CD8-positive, alpha-beta memory T cell (primary cell): ENCODE measurements at regions not wholly inside any gene's neighbourhood (a gene's known extent, or its start where the extent isn't known, plus 50 kb on each side); places are given as distances from the start of the nearest gene placed in this dataset.

Source experiments
- CTCF ChIA-PET: fragments of 350-600 bp; sonication (Branson Sonifier 250); formaldehyde crosslinking; loops from one replicate; lab custom pipeline; 2021; ENCODE audit warnings: antibody characterized with exemption; lab: Charles Lee
- POLR2A ChIA-PET: fragments of 350-600 bp; sonication (Branson Sonifier 250); formaldehyde crosslinking; loops from one replicate; lab custom pipeline; 2021; ENCODE audit warnings: antibody characterized with exemption; lab: Charles Lee
- DNase-seq, 5 donors: peaks; one replicate each; pipeline versions ENCODE4 v3.0.0 to v3.0.0-alpha.2; 2020 to 2022; ENCODE audit warnings: mixed read lengths in 1 of 5
- H3K27ac ChIP-seq: one replicate; pipeline ENCODE4 v1.7.0; 2013; ENCODE audit warnings: low read depth, mild to moderate bottlenecking, low read length, moderate library complexity
- H3K27me3 ChIP-seq: 2 replicates; pipeline ENCODE4 v1.7.0; 2013; ENCODE audit warnings: low read length, mild to moderate bottlenecking; ENCODE audit not compliant: insufficient read depth, poor library complexity, severe bottlenecking
- H3K36me3 ChIP-seq: 2 replicates; pipeline ENCODE4 v1.7.0; 2013; ENCODE audit warnings: mild to moderate bottlenecking, low read length, moderate library complexity; ENCODE audit not compliant: insufficient read depth
- H3K4me1 ChIP-seq: 2 replicates; pipeline ENCODE4 v1.7.0; 2013; ENCODE audit warnings: mild to moderate bottlenecking, low read length, moderate library complexity; ENCODE audit not compliant: insufficient read depth
- H3K4me3 ChIP-seq: 2 replicates; pipeline ENCODE4 v1.7.0; 2013; ENCODE audit warnings: mild to moderate bottlenecking, low read length
- H3K9me3 ChIP-seq: 2 replicates; pipeline ENCODE4 v1.7.0; 2013; ENCODE audit warnings: mild to moderate bottlenecking, low read length
- H3K27ac Mint-ChIP-seq, 8 donors: one replicate each; pipeline ENCODE4 v1.8.0; 2020 to 2021; ENCODE audit warnings: mixed read lengths in 8 of 8, mild to moderate bottlenecking in 6 of 8, inconsistent platforms in 3 of 8, moderate library complexity in 3 of 8
- H3K27me3 Mint-ChIP-seq, 2 donors: one replicate each; pipeline ENCODE4 v1.8.0; 2020 to 2021; ENCODE audit warnings: mixed read lengths in 2 of 2, mild to moderate bottlenecking in 1 of 2, moderate library complexity in 1 of 2
- H3K36me3 Mint-ChIP-seq, 3 donors: one replicate each; pipeline ENCODE4 v1.8.0; 2020 to 2021; ENCODE audit warnings: mixed read lengths in 3 of 3, inconsistent platforms in 1 of 3, mild to moderate bottlenecking in 1 of 3
- H3K4me1 Mint-ChIP-seq, 3 donors: one replicate each; pipeline ENCODE4 v1.8.0; 2020 to 2021; ENCODE audit warnings: mixed read lengths in 3 of 3, inconsistent platforms in 1 of 3, mild to moderate bottlenecking in 1 of 3
- H3K4me3 Mint-ChIP-seq, 7 donors: one replicate each; pipeline ENCODE4 v1.8.0; 2020 to 2021; ENCODE audit warnings: mixed read lengths in 7 of 7, mild to moderate bottlenecking in 6 of 7, moderate library complexity in 4 of 7, inconsistent platforms in 2 of 7
- H3K9me3 Mint-ChIP-seq, 5 donors: one replicate each; pipeline ENCODE4 v1.8.0; 2020 to 2022; ENCODE audit warnings: mixed read lengths in 5 of 5, mild to moderate bottlenecking in 3 of 5, moderate library complexity in 2 of 5, inconsistent platforms in 1 of 5

GRCh38 chr1:50358962-50359361 is 64.3 kb downstream of the DMRTA2 start:
- Histone ChIP-seq H3K4me3 (no peak overlapping the region), H3K36me3 (no peaks in the 10 kb centered on the region), H3K4me1 (no peaks in the 10 kb centered on the region), H3K9me3 (no peaks in the 10 kb centered on the region), H3K27me3 (no peaks in the 10 kb centered on the region), H3K27ac (no peak overlapping the region)
- no peak overlapping the region for H3K4me3 Mint-ChIP-seq
- peaks cover 26 to 41% of the 10 kb centered on the region in 2 donors for H3K27me3 Mint-ChIP-seq
- H3K36me3 Mint-ChIP-seq, result no peaks in the 10 kb centered on the region
- POLR2A ChIA-PET, result no interaction called here
- H3K4me1 Mint-ChIP-seq, result no peaks in the 10 kb centered on the region
- peaks cover 0 to 10% (median 2%) of the 10 kb centered on the region in 5 donors for H3K9me3 Mint-ChIP-seq
- CTCF ChIA-PET, result no interaction called here
- no peak overlapping the region for H3K27ac Mint-ChIP-seq
- no peak for DNase-seq

- Histone ChIP-seq H3K4me1 (no peaks in the 10 kb centered on the region), H3K27me3 (no peaks in the 10 kb centered on the region), H3K4me3 (no peak overlapping the region), H3K9me3 (no peaks in the 10 kb centered on the region), H3K27ac (no peak overlapping the region), H3K36me3 (no peaks in the 10 kb centered on the region)
- H3K27me3 Mint-ChIP-seq, result peaks cover 26 to 36% of the 10 kb centered on the region in 2 donors
- H3K27ac Mint-ChIP-seq, result no peak overlapping the region
- peaks cover 0 to 6% (median 2%) of the 10 kb centered on the region in 5 donors for H3K9me3 Mint-ChIP-seq
- H3K36me3 Mint-ChIP-seq, result no peaks in the 10 kb centered on the region
- DNase-seq, result no peak
- no peak overlapping the region for H3K4me3 Mint-ChIP-seq
- H3K4me1 Mint-ChIP-seq, result no peaks in the 10 kb centered on the region
- ChIA-PET POLR2A (no interaction called here), CTCF (no interaction called here)
These were observed 66.1 kb downstream of the DMRTA2 start for GRCh38 chr1:50357186-50357585.

- Histone ChIP-seq H3K27me3 (peaks cover 3% of the 10 kb centered on the region), H3K27ac (no peak overlapping the region), H3K36me3 (no peaks in the 10 kb centered on the region), H3K4me3 (no peak overlapping the region), H3K4me1 (no peaks in the 10 kb centered on the region), H3K9me3 (no peaks in the 10 kb centered on the region)
- CTCF ChIA-PET, result no interaction called here
- Mint-ChIP-seq H3K27me3 (peaks cover 19 to 37% of the 10 kb centered on the region in 2 donors), H3K9me3 (peaks cover 0 to 1% (median 0%) of the 10 kb centered on the region in 5 donors), H3K36me3 (no peaks in the 10 kb centered on the region), H3K27ac (no peak overlapping the region), H3K4me3 (no peak overlapping the region), H3K4me1 (no peaks in the 10 kb centered on the region)
- POLR2A ChIA-PET, result no interaction called here
- no peak for DNase-seq
These were observed 68.4 kb downstream of the DMRTA2 start for GRCh38 chr1:50354813-50355212.

GRCh38 chr1:50352428-50352827 is 70.8 kb downstream of the DMRTA2 start:
- H3K4me1 Mint-ChIP-seq, result peaks cover 0 to 2% (median 0%) of the 10 kb centered on the region in 3 donors
- POLR2A ChIA-PET, result no interaction called here
- no peak overlapping the region for H3K27ac Mint-ChIP-seq
- no peak for DNase-seq
- Histone ChIP-seq H3K27ac (no peak overlapping the region), H3K9me3 (no peaks in the 10 kb centered on the region), H3K4me3 (no peak overlapping the region), H3K4me1 (no peaks in the 10 kb centered on the region), H3K27me3 (peaks cover 7% of the 10 kb centered on the region), H3K36me3 (no peaks in the 10 kb centered on the region)
- no peak overlapping the region for H3K4me3 Mint-ChIP-seq
- CTCF ChIA-PET, result interaction anchor here (1.4 to 2.2 kb wide), 2 partner anchors 9 to 10 kb away, joined by 4 to 5 read pairs; no protein-coding TSS in a partner anchor
- peaks cover 14 to 38% of the 10 kb centered on the region in 2 donors for H3K27me3 Mint-ChIP-seq
- H3K9me3 Mint-ChIP-seq, result no peaks in the 10 kb centered on the region
- H3K36me3 Mint-ChIP-seq, result no peaks in the 10 kb centered on the region

GRCh38 chr1:50350868-50351267 is 72.4 kb downstream of the DMRTA2 start:
- Histone ChIP-seq H3K36me3 (no peaks in the 10 kb centered on the region), H3K27ac (no peak overlapping the region), H3K4me1 (no peaks in the 10 kb centered on the region), H3K27me3 (peaks cover 7% of the 10 kb centered on the region), H3K4me3 (no peak overlapping the region), H3K9me3 (no peaks in the 10 kb centered on the region)
- Mint-ChIP-seq H3K4me3 (no peak overlapping the region), H3K9me3 (no peaks in the 10 kb centered on the region), H3K4me1 (peaks cover 0 to 2% (median 0%) of the 10 kb centered on the region in 3 donors), H3K27ac (no peak overlapping the region), H3K27me3 (peaks cover 11 to 29% of the 10 kb centered on the region in 2 donors), H3K36me3 (no peaks in the 10 kb centered on the region)
- POLR2A ChIA-PET, result no interaction called here
- CTCF ChIA-PET, result no interaction called here
- no peak for DNase-seq

GRCh38 chr1:50350421-50350820 is 72.8 kb downstream of the DMRTA2 start:
- H3K4me1 ChIP-seq, result no peaks in the 10 kb centered on the region
- H3K4me3 ChIP-seq, result no peak overlapping the region
- H3K27me3 Mint-ChIP-seq, result peaks cover 13 to 29% of the 10 kb centered on the region in 2 donors
- no peak for DNase-seq
- no peaks in the 10 kb centered on the region for H3K36me3 ChIP-seq
- H3K4me3 Mint-ChIP-seq, result no peak overlapping the region
- ChIA-PET CTCF (no interaction called here), POLR2A (no interaction called here)
- no peak overlapping the region for H3K27ac ChIP-seq
- no peaks in the 10 kb centered on the region for H3K36me3 Mint-ChIP-seq
- peaks cover 0 to 2% (median 0%) of the 10 kb centered on the region in 5 donors for H3K9me3 Mint-ChIP-seq
- no peaks in the 10 kb centered on the region for H3K9me3 ChIP-seq
- H3K4me1 Mint-ChIP-seq, result peaks cover 0 to 2% (median 0%) of the 10 kb centered on the region in 3 donors
- H3K27me3 ChIP-seq, result peaks cover 7% of the 10 kb centered on the region
- no peak overlapping the region for H3K27ac Mint-ChIP-seq

GRCh38 chr1:50349242-50349565 is 74.0 kb downstream of the DMRTA2 start:
- H3K4me1 Mint-ChIP-seq, result peaks cover 0 to 2% (median 0%) of the 10 kb centered on the region in 3 donors

GRCh38 chr1:50348449-50349241 is 74.6 kb downstream of the DMRTA2 start:
- Mint-ChIP-seq H3K9me3 (peaks cover 0 to 3% (median 0%) of the 10 kb centered on the region in 5 donors), H3K27me3 (peaks cover 11 to 28% of the 10 kb centered on the region in 2 donors), H3K4me1 (peaks cover 0 to 2% (median 0%) of the 10 kb centered on the region in 3 donors), H3K36me3 (no peaks in the 10 kb centered on the region), H3K4me3 (no peak overlapping the region), H3K27ac (peak overlapping the region in 1 of 8 donors; percentile 29)
- no peak overlapping the region for H3K4me3 ChIP-seq
- ChIA-PET CTCF (interaction anchor here (0.6 to 0.9 kb wide), 2 partner anchors 1025 to 1671 kb away, joined by 3 to 4 read pairs; no protein-coding TSS in a partner anchor), POLR2A (no interaction called here)
- H3K9me3 ChIP-seq, result no peaks in the 10 kb centered on the region
- no peaks in the 10 kb centered on the region for H3K36me3 ChIP-seq
- DNase-seq, result peak in 3 of 5 donors; percentile 17 to 54 (median 26)
- H3K27me3 ChIP-seq, result peaks cover 7% of the 10 kb centered on the region
- H3K4me1 ChIP-seq, result no peaks in the 10 kb centered on the region
- H3K27ac ChIP-seq, result no peak overlapping the region

More at GRCh38 chr1:50349242-50349565, 74.0 kb downstream of the DMRTA2 start:
- ChIA-PET CTCF (no interaction called here), POLR2A (no interaction called here)
- H3K4me1 ChIP-seq, result no peaks in the 10 kb centered on the region
- peaks cover 0 to 3% (median 0%) of the 10 kb centered on the region in 5 donors for H3K9me3 Mint-ChIP-seq
- H3K27me3 ChIP-seq, result peaks cover 7% of the 10 kb centered on the region
- H3K9me3 ChIP-seq, result no peaks in the 10 kb centered on the region
- DNase-seq, result no peak
- no peak overlapping the region for H3K27ac ChIP-seq
- no peaks in the 10 kb centered on the region for H3K36me3 Mint-ChIP-seq
- no peak overlapping the region for H3K27ac Mint-ChIP-seq
- H3K4me3 ChIP-seq, result no peak overlapping the region
- H3K4me3 Mint-ChIP-seq, result no peak overlapping the region
- no peaks in the 10 kb centered on the region for H3K36me3 ChIP-seq
- H3K27me3 Mint-ChIP-seq, result peaks cover 11 to 33% of the 10 kb centered on the region in 2 donors
